ENCODE measurements at regions not wholly inside any gene's neighbourhood (a gene's known extent, or its start where the extent isn't known, plus 50 kb on each side); places are given as distances from the start of the nearest gene placed in this dataset.

DNA sequence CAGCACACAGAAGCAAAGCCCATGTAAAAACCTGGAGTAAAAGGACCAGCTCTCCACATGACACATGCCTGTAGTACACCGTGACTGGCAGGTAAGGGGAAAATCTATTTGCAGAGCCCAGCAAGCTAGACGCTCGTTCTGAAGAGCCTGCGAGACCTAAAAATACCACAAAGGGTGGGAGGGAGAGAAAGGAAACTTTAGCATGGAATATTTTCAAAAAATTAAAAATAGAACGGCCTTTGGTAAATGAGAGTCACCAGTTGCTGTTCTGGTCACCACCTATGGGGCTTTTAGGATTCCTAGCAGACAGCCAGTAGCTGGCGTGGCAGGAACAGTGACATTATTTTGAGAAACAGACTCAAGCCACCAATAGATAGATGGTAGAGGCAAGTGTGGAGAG, 115.5 kb downstream of the MID1IP1 start:
- TF ChIP-seq, protein P1, sequence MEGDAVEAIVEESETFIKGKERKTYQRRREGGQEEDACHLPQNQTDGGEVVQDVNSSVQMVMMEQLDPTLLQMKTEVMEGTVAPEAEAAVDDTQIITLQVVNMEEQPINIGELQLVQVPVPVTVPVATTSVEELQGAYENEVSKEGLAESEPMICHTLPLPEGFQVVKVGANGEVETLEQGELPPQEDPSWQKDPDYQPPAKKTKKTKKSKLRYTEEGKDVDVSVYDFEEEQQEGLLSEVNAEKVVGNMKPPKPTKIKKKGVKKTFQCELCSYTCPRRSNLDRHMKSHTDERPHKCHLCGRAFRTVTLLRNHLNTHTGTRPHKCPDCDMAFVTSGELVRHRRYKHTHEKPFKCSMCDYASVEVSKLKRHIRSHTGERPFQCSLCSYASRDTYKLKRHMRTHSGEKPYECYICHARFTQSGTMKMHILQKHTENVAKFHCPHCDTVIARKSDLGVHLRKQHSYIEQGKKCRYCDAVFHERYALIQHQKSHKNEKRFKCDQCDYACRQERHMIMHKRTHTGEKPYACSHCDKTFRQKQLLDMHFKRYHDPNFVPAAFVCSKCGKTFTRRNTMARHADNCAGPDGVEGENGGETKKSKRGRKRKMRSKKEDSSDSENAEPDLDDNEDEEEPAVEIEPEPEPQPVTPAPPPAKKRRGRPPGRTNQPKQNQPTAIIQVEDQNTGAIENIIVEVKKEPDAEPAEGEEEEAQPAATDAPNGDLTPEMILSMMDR (conservative IDR thresholded peaks at IDR 0.05), result no peak
- no peak overlapping the region for H3K4me3 Mint-ChIP-seq
- Histone ChIP-seq H3K36me3 (ENCODE audit: control insufficient read depth, insufficient read depth, low read length) (no peaks in the 10 kb centered on the region), H3K9me3 (ENCODE audit: control insufficient read depth, low read length) (no peaks in the 10 kb centered on the region), H3K9ac (ENCODE audit: extremely low read depth, low read length, poor library complexity, severe bottlenecking) (no peak overlapping the region), H3K27me3 (ENCODE audit: control insufficient read depth, insufficient read depth, low read length, poor library complexity, severe bottlenecking) (no peaks in the 10 kb centered on the region), H3K27ac (ENCODE audit: low read depth, low read length) (no peak overlapping the region), H3K4me1 (ENCODE audit: control insufficient read depth, insufficient read depth, low read length) (no peaks in the 10 kb centered on the region), H3K4me3 (ENCODE audit: low read length) (no peak overlapping the region)
- WGBS, 2 experiments (ENCODE audit: insufficient coverage in 1 of 2, insufficient read length in 1 of 2), result 96% methylated on average over 6 of the region's 6 CpGs; no CpG with 5 or more reads in 1 of the 2 experiments
- H3K36me3 Mint-ChIP-seq (ENCODE audit: low read depth), result no peaks in the 10 kb centered on the region
- peaks cover 9% of the 10 kb centered on the region for H3K4me1 Mint-ChIP-seq
- no peak overlapping the region for H3K27ac Mint-ChIP-seq
- peaks cover 39% of the 10 kb centered on the region for H3K9me3 Mint-ChIP-seq
- H3K27me3 Mint-ChIP-seq (ENCODE audit: insufficient read depth), result no peaks in the 10 kb centered on the region
- DNase-seq, result no peak

DNA sequence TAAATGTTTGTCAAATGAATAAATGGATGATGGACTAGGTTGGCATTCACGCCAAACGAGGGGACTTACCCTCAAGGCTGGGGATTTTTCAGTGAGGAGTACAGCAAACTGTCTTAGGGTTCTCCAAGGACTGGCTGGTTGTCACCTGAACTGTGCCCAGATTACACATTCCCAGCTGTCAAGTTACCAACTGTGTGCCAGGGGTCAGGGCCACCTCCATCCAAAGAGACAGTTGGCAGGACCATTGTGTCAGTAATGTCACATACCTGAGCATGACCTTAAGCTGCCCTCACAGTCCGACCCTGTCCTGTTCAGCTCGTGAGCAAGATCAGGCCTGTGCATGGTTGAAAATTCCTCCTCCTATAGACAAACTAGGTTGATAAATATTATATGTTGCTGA, 116.7 kb downstream of the MID1IP1 start:
- WGBS, 2 experiments (ENCODE audit: insufficient coverage in 1 of 2, insufficient read length in 1 of 2), result 96% methylated on average over 4 of the region's 4 CpGs; no CpG with 5 or more reads in 1 of the 2 experiments
- TF ChIP-seq, protein P1 (conservative IDR thresholded peaks at IDR 0.05), result no peak
- no peaks in the 10 kb centered on the region for H3K36me3 Mint-ChIP-seq (ENCODE audit: low read depth)
- no peak overlapping the region for H3K27ac Mint-ChIP-seq
- no peaks in the 10 kb centered on the region for H3K27me3 Mint-ChIP-seq (ENCODE audit: insufficient read depth)
- H3K4me1 ChIP-seq (ENCODE audit: control insufficient read depth, insufficient read depth, low read length), result no peaks in the 10 kb centered on the region
- H3K9ac ChIP-seq (ENCODE audit: extremely low read depth, low read length, poor library complexity, severe bottlenecking), result no peak overlapping the region
- H3K9me3 ChIP-seq (ENCODE audit: control insufficient read depth, low read length), result no peaks in the 10 kb centered on the region
- no peaks in the 10 kb centered on the region for H3K36me3 ChIP-seq (ENCODE audit: control insufficient read depth, insufficient read depth, low read length)
- no peak overlapping the region for H3K4me3 Mint-ChIP-seq
- peaks cover 36% of the 10 kb centered on the region for H3K9me3 Mint-ChIP-seq
- no peak for DNase-seq
- H3K27me3 ChIP-seq (ENCODE audit: control insufficient read depth, insufficient read depth, low read length, poor library complexity, severe bottlenecking), result no peaks in the 10 kb centered on the region
- no peak overlapping the region for H3K4me3 ChIP-seq (ENCODE audit: low read length)
- no peaks in the 10 kb centered on the region for H3K4me1 Mint-ChIP-seq
- no peak overlapping the region for H3K27ac ChIP-seq (ENCODE audit: low read depth, low read length)

DNA sequence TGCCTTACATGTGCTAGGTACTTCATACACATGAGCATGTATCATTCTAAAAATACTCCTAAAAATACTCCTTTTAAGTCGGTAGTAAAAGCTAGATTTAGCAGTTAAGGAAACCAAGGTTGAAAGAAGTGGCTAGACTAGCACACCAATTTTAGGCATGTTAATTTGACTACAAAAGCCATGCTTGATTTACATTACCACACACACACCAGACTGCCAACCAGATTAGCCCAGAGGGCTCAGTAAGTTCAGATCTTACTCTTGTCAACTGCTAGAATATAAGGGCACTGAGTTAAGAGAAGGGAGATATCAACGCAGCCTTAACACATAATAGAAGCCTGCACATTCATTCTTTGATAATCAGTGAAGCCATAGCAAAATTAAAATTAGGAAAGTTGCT, 117.9 kb downstream of the MID1IP1 start:
- Mint-ChIP-seq H3K27me3 (ENCODE audit: insufficient read depth) (no peaks in the 10 kb centered on the region), H3K9me3 (peaks cover 32% of the 10 kb centered on the region), H3K4me1 (no peaks in the 10 kb centered on the region), H3K36me3 (ENCODE audit: low read depth) (no peaks in the 10 kb centered on the region), H3K27ac (no peak overlapping the region), H3K4me3 (no peak overlapping the region)
- Histone ChIP-seq H3K9ac (ENCODE audit: extremely low read depth, low read length, poor library complexity, severe bottlenecking) (no peak overlapping the region), H3K36me3 (ENCODE audit: control insufficient read depth, insufficient read depth, low read length) (no peaks in the 10 kb centered on the region), H3K27me3 (ENCODE audit: control insufficient read depth, insufficient read depth, low read length, poor library complexity, severe bottlenecking) (no peaks in the 10 kb centered on the region), H3K27ac (ENCODE audit: low read depth, low read length) (no peak overlapping the region), H3K4me1 (ENCODE audit: control insufficient read depth, insufficient read depth, low read length) (no peaks in the 10 kb centered on the region), H3K4me3 (ENCODE audit: low read length) (no peak overlapping the region), H3K9me3 (ENCODE audit: control insufficient read depth, low read length) (no peaks in the 10 kb centered on the region)
- WGBS, 2 experiments (ENCODE audit: insufficient coverage in 1 of 2, insufficient read length in 1 of 2), result 100% methylated on average over 1 of the region's 2 CpGs; no CpG with 5 or more reads in 1 of the 2 experiments
- TF ChIP-seq, protein P1 (conservative IDR thresholded peaks at IDR 0.05), result no peak
- DNase-seq, result no peak

All from endodermal cell (in vitro differentiated cells).